ENCODE measurements at regions not wholly inside any gene's neighbourhood (a gene's known extent, or its start where the extent isn't known, plus 50 kb on each side); places are given as distances from the start of the nearest gene placed in this dataset.

- Histone ChIP-seq H3K36me3 (ENCODE audit: insufficient read depth, low read length) (no peaks in the 10 kb centered on the region), H3K9ac (ENCODE audit: low read depth, low read length) (no peak overlapping the region), H3K4me1 (ENCODE audit: insufficient read depth, low read length) (no peaks in the 10 kb centered on the region), H3K27ac (ENCODE audit: low read length) (no peak overlapping the region), H3K27me3 (ENCODE audit: insufficient read depth, low read length, poor library complexity) (peaks cover 2% of the 10 kb centered on the region), H3K79me2 (ENCODE audit: insufficient read depth, low read length) (no peaks in the 10 kb centered on the region), H2AFZ (ENCODE audit: low read depth, low read length) (no peak overlapping the region), H3K4me3 (ENCODE audit: low read depth in 1 of 2, low read length in 2 of 2) (no peak overlapping the region), H3K4me2 (ENCODE audit: insufficient read depth, low read length) (no peak overlapping the region), H3K9me3 (ENCODE audit: insufficient read depth, low read length, severe bottlenecking) (no peaks in the 10 kb centered on the region), H4K20me1 (ENCODE audit: insufficient read depth, low read length) (no peaks in the 10 kb centered on the region)
- DNase-seq: no peak
- ATAC-seq (ENCODE audit: insufficient read depth, low read depth): no peak
- TF ChIP-seq EZH2 (IDR thresholded peaks at IDR 0.05; ENCODE audit: borderline replicate concordance, low read depth, low read length, severe bottlenecking): no peak
- TF ChIP-seq, protein P1, sequence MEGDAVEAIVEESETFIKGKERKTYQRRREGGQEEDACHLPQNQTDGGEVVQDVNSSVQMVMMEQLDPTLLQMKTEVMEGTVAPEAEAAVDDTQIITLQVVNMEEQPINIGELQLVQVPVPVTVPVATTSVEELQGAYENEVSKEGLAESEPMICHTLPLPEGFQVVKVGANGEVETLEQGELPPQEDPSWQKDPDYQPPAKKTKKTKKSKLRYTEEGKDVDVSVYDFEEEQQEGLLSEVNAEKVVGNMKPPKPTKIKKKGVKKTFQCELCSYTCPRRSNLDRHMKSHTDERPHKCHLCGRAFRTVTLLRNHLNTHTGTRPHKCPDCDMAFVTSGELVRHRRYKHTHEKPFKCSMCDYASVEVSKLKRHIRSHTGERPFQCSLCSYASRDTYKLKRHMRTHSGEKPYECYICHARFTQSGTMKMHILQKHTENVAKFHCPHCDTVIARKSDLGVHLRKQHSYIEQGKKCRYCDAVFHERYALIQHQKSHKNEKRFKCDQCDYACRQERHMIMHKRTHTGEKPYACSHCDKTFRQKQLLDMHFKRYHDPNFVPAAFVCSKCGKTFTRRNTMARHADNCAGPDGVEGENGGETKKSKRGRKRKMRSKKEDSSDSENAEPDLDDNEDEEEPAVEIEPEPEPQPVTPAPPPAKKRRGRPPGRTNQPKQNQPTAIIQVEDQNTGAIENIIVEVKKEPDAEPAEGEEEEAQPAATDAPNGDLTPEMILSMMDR (IDR thresholded peaks at IDR 0.05; ENCODE audit: borderline replicate concordance, extremely low read depth, low read length, poor library complexity, severe bottlenecking): no peak
These were observed 102.2 kb upstream of the GJB6 start for GRCh38 chr13:20334309-20334708.

DNA sequence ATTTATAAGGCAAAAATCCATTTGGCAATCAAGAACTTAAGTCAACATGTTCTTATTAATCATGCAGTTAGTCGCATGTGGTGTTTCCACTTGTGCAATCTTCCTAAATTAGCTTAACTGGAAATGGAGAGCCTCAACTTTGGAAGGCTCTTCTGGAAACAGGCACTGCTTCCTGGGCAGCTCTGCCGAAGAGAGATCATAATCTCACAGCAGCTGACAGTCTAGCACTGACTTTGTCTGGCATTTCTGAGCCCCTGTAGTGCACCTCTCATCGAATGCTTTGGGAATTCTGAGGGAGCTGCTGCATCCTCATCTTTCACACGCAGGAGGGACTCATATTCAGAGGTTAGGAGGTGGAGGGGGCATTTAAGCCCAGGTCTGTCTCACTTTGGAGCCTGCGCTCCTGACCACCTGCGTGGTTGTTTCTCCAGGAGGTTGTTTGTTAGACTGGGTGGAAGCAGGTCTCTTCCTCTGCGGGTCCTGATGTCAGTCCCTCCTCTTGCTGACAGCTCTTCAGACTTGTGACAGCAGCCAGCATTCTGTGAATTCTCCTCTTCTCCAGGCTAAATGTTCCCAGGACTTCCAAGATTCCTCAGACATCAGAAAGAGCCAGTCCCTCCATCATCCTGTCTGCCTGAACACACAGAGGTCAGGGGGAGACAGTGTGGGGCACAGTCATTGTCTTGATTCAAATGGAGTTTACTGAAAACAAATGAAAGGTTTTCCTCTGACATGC, 100.4 kb upstream of the GJB6 start:
- H3K9me3 ChIP-seq (ENCODE audit: insufficient read depth, low read length, severe bottlenecking): no peaks in the 10 kb centered on the region
- TF ChIP-seq, protein P1 (IDR thresholded peaks at IDR 0.05; ENCODE audit: borderline replicate concordance, extremely low read depth, low read length, poor library complexity, severe bottlenecking): no peak
- TF ChIP-seq EZH2 (IDR thresholded peaks at IDR 0.05; ENCODE audit: borderline replicate concordance, low read depth, low read length, severe bottlenecking): no peak
- peaks cover 2% of the 10 kb centered on the region for H3K27me3 ChIP-seq (ENCODE audit: insufficient read depth, low read length, poor library complexity)
- no peak for DNase-seq
- H3K4me1 ChIP-seq (ENCODE audit: insufficient read depth, low read length): no peaks in the 10 kb centered on the region
- no peak overlapping the region for H3K4me2 ChIP-seq (ENCODE audit: insufficient read depth, low read length)
- H2AFZ ChIP-seq (ENCODE audit: low read depth, low read length): no peak overlapping the region
- no peak overlapping the region for H3K27ac ChIP-seq (ENCODE audit: low read length)
- H3K79me2 ChIP-seq (ENCODE audit: insufficient read depth, low read length): no peaks in the 10 kb centered on the region
- ATAC-seq (ENCODE audit: insufficient read depth, low read depth): no peak
- H3K4me3 ChIP-seq (ENCODE audit: low read depth in 1 of 2, low read length in 2 of 2): no peak overlapping the region
- no peaks in the 10 kb centered on the region for H4K20me1 ChIP-seq (ENCODE audit: insufficient read depth, low read length)
- no peaks in the 10 kb centered on the region for H3K36me3 ChIP-seq (ENCODE audit: insufficient read depth, low read length)
- H3K9ac ChIP-seq (ENCODE audit: low read depth, low read length): no peak overlapping the region

- no peaks in the 10 kb centered on the region for H3K27me3 ChIP-seq (ENCODE audit: insufficient read depth, low read length, poor library complexity)
- no peak overlapping the region for H3K4me2 ChIP-seq (ENCODE audit: insufficient read depth, low read length)
- H2AFZ ChIP-seq (ENCODE audit: low read depth, low read length): no peak overlapping the region
- H4K20me1 ChIP-seq (ENCODE audit: insufficient read depth, low read length): no peaks in the 10 kb centered on the region
- H3K9me3 ChIP-seq (ENCODE audit: insufficient read depth, low read length, severe bottlenecking): no peaks in the 10 kb centered on the region
- TF ChIP-seq, protein P1 (IDR thresholded peaks at IDR 0.05; ENCODE audit: borderline replicate concordance, extremely low read depth, low read length, poor library complexity, severe bottlenecking): no peak
- no peak for TF ChIP-seq EZH2 (IDR thresholded peaks at IDR 0.05; ENCODE audit: borderline replicate concordance, low read depth, low read length, severe bottlenecking)
- no peak overlapping the region for H3K9ac ChIP-seq (ENCODE audit: low read depth, low read length)
- H3K36me3 ChIP-seq (ENCODE audit: insufficient read depth, low read length): no peaks in the 10 kb centered on the region
- no peaks in the 10 kb centered on the region for H3K79me2 ChIP-seq (ENCODE audit: insufficient read depth, low read length)
- ATAC-seq (ENCODE audit: insufficient read depth, low read depth) (no peak), DNase-seq (no peak)
- no peak overlapping the region for H3K27ac ChIP-seq (ENCODE audit: low read length)
- H3K4me1 ChIP-seq (ENCODE audit: insufficient read depth, low read length): no peaks in the 10 kb centered on the region
- no peak overlapping the region for H3K4me3 ChIP-seq (ENCODE audit: low read depth in 1 of 2, low read length in 2 of 2)
These were observed 99.8 kb upstream of the GJB6 start for GRCh38 chr13:20331949-20332348.

Measured in DND-41 (cell line).